Erythroblast (primary cell): ENCODE measurements at regions not wholly inside any gene's neighbourhood (a gene's known extent, or its start where the extent isn't known, plus 50 kb on each side); places are given as distances from the start of the nearest gene placed in this dataset.

ENCODE experiments used
- GATA1 ChIP-seq: IDR thresholded peaks from 2 replicates; pipeline ENCODE4 v1.6.1; 2011; ENCODE audit warnings: low read depth, mild to moderate bottlenecking, control low read depth, low read length, moderate library complexity
- POLR2A ChIP-seq: IDR thresholded peaks from 2 replicates; pipeline ENCODE4 v1.6.1; 2011; ENCODE audit warnings: mild to moderate bottlenecking, low read length

GRCh38 chr3:161694682-161695564 is 198.3 kb downstream of the OTOL1 start:
- TF ChIP-seq POLR2A (no peak), GATA1 (no peak)
